Ovary (tissue), 3 donors: ENCODE measurements at regions not wholly inside any gene's neighbourhood (a gene's known extent, or its start where the extent isn't known, plus 50 kb on each side); places are given as distances from the start of the nearest gene placed in this dataset.

Source experiments
- CTCF ChIP-seq, 3 donors: fragments of 450-650 bp in 2 of 3; fragments of 200-600 bp in 1 of 3; IDR thresholded peaks; one replicate each; pipeline versions ENCODE4 v1.5.1 to v1.8.0; 2016 to 2022; ENCODE audit warnings: antibody characterized with exemption in 3 of 3, mild to moderate bottlenecking in 1 of 3
- EP300 ChIP-seq: sonication (generic); formaldehyde crosslinking; IDR thresholded peaks from one replicate; pipeline ENCODE4 v1.6.1; 2017; ENCODE audit warnings: antibody characterized with exemption
- POLR2A ChIP-seq: fragments of 450-650 bp; IDR thresholded peaks from one replicate; pipeline ENCODE4 v1.6.1; 2017; ENCODE audit warnings: antibody characterized with exemption, mild to moderate bottlenecking, moderate library complexity
- donor health status: DM: no; HTN: no; CAD: no.

GRCh38 chr11:28629235-28629634, 521.0 kb downstream of the METTL15 start:
- TF ChIP-seq CTCF (IDR thresholded peaks at IDR 0.05) (no peak), POLR2A (no peak), EP300 (no peak)
